ENCODE measurements at regions not wholly inside any gene's neighbourhood (a gene's known extent, or its start where the extent isn't known, plus 50 kb on each side); places are given as distances from the start of the nearest gene placed in this dataset. TPM values are rescaled to one million over a fixed set of nuclear protein-coding genes. Genes with fewer than 3 reads are reported as not detected.

GRCh38 chrX:15908603-15909290 is 54.1 kb upstream of the AP1S2 start:
- TF ChIP-seq CTCF (IDR thresholded peaks at IDR 0.05; ENCODE audit: low read depth, low read length): no peak
- Histone ChIP-seq H3K9me3 (ENCODE audit: control insufficient read depth, insufficient read depth, low read length) (no peaks in the 10 kb centered on the region), H3K27me3 (ENCODE audit: control insufficient read depth, insufficient read depth, low read length) (no peaks in the 10 kb centered on the region), H3K4me3 (ENCODE audit: low read depth, low read length) (no peak overlapping the region), H3K27ac (ENCODE audit: low read depth, low read length) (no peak overlapping the region)
- DNase-seq (ENCODE audit: low read depth, low spot score): no peak
- ChIA-PET POLR2A (no interaction called here), CTCF (no interaction called here)

GRCh38 chrX:15906041-15906943 is 51.7 kb upstream of the AP1S2 start:
- Histone ChIP-seq H3K27me3 (ENCODE audit: control insufficient read depth, insufficient read depth, low read length) (no peaks in the 10 kb centered on the region), H3K4me3 (ENCODE audit: low read depth, low read length) (no peak overlapping the region), H3K9me3 (ENCODE audit: control insufficient read depth, insufficient read depth, low read length) (no peaks in the 10 kb centered on the region), H3K27ac (ENCODE audit: low read depth, low read length) (no peak overlapping the region)
- TF ChIP-seq CTCF (IDR thresholded peaks at IDR 0.05; ENCODE audit: low read depth, low read length): no peak
- DNase-seq (ENCODE audit: low read depth, low spot score): no peak
- CTCF ChIA-PET: no interaction called here
- POLR2A ChIA-PET: interaction anchor here (0.6 kb wide), 1 partner anchor 14 kb away, joined by 3 read pairs; no protein-coding TSS in a partner anchor

Small RNAs in the stretch of these regions (small RNA-seq; reads per million reads assigned to genes)
- gene RNU5F-7P (ENCODE audit: insufficient read length, low read depth): not detected

Data from AG04450 (cell line).